Erythroblast (primary cell): ENCODE measurements at regions not wholly inside any gene's neighbourhood (a gene's known extent, or its start where the extent isn't known, plus 50 kb on each side); places are given as distances from the start of the nearest gene placed in this dataset.

Experiments
- GATA1 ChIP-seq: IDR thresholded peaks from 2 replicates; pipeline ENCODE4 v1.6.1; 2011; ENCODE audit warnings: low read depth, mild to moderate bottlenecking, control low read depth, low read length, moderate library complexity
- POLR2A ChIP-seq: IDR thresholded peaks from 2 replicates; pipeline ENCODE4 v1.6.1; 2011; ENCODE audit warnings: mild to moderate bottlenecking, low read length

DNA sequence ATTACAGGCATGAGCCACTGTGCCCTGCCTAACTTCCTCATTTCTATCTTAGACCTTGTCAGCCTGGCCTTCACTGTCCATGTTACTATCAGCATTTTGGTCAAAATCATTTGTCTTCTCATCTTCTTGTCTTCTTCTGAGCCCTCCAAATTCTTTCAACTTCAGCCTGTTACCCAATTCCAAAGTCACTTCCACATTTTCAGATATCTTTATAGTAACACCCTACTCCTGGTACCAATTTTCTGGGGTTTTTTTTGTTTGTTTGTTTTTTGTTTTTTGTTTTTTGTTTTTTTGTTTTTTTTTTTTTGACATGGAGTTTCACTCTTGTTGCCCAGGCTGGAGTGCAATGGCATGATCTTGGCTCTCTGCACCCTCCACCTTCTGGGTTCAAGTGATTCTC is 90.3 kb upstream of the LARP1 start:
- TF ChIP-seq POLR2A = no peak
- TF ChIP-seq GATA1 = no peak
